Fibroblast of skin of left quadriceps (primary cell): ENCODE measurements at regions not wholly inside any gene's neighbourhood (a gene's known extent, or its start where the extent isn't known, plus 50 kb on each side); places are given as distances from the start of the nearest gene placed in this dataset.
"Not testable (repeated sequence)": the region's sequence is repeated elsewhere in the genome, so short reads cannot be mapped to it uniquely, and the experiment has no call there.

Source experiments
- DNase-seq, 2 experiments: peaks; one replicate each; pipeline ENCODE4 v3.0.0-alpha.2; 2013; ENCODE audit warnings: low read depth in 2 of 2

- DNase-seq: peak in 1 of 2 experiments; percentile 11
These were observed 234.7 kb upstream of the MAF start for GRCh38 chr16:79835194-79835593.

GRCh38 chr16:79834720-79835119, 234.2 kb upstream of the MAF start:
- DNase-seq: no peak

GRCh38 chr16:79834003-79834402, 233.5 kb upstream of the MAF start:
- not testable (repeated sequence) for DNase-seq

GRCh38 chr16:79833559-79833958, 233.0 kb upstream of the MAF start:
- no peak for DNase-seq

GRCh38 chr16:79826732-79827475, 226.4 kb upstream of the MAF start:
- peak; percentile 48 to 52 for DNase-seq

- no peak for DNase-seq
These were observed 224.5 kb upstream of the MAF start for GRCh38 chr16:79825002-79825401.

- no peak for DNase-seq
These were observed 223.1 kb upstream of the MAF start for GRCh38 chr16:79823639-79824038.

GRCh38 chr16:79821911-79822310, 221.4 kb upstream of the MAF start:
- DNase-seq: no peak

- DNase-seq: no peak
These were observed 215.6 kb upstream of the MAF start for GRCh38 chr16:79816081-79816497.

- DNase-seq: no peak
These were observed 214.5 kb upstream of the MAF start for GRCh38 chr16:79815049-79815448.

- no peak for DNase-seq
These were observed 213.6 kb upstream of the MAF start for GRCh38 chr16:79814124-79814523.

- DNase-seq: no peak
These were observed 211.0 kb upstream of the MAF start for GRCh38 chr16:79811541-79811940.

- DNase-seq: no peak
These were observed 210.1 kb upstream of the MAF start for GRCh38 chr16:79810449-79811189.

- no peak for DNase-seq
These were observed 208.8 kb upstream of the MAF start for GRCh38 chr16:79809376-79809775.

- no peak for DNase-seq
These were observed 208.2 kb upstream of the MAF start for GRCh38 chr16:79808731-79809130.

- no peak for DNase-seq
These were observed 206.2 kb upstream of the MAF start for GRCh38 chr16:79806757-79807156.

- DNase-seq: no peak
These were observed 205.1 kb upstream of the MAF start for GRCh38 chr16:79805621-79806020.

GRCh38 chr16:79801646-79802045, 201.1 kb upstream of the MAF start:
- DNase-seq: no peak

- DNase-seq: no peak
These were observed 199.6 kb upstream of the MAF start for GRCh38 chr16:79800016-79800608.

- no peak for DNase-seq
These were observed 198.0 kb upstream of the MAF start for GRCh38 chr16:79798416-79799053.

- DNase-seq: no peak
These were observed 196.9 kb upstream of the MAF start for GRCh38 chr16:79797486-79797885.

GRCh38 chr16:79795556-79795955, 195.0 kb upstream of the MAF start:
- no peak for DNase-seq
